Large intestine (tissue), 3 donors: ENCODE measurements at regions not wholly inside any gene's neighbourhood (a gene's known extent, or its start where the extent isn't known, plus 50 kb on each side); places are given as distances from the start of the nearest gene placed in this dataset.

Source experiments
- DNase-seq, 2 donors: peaks; one replicate each; pipeline versions ENCODE4 v3.0.0 to v3.0.0-alpha.2; 2013
- H3K27ac ChIP-seq: one replicate; pipeline ENCODE4 v1.5.1; 2013; ENCODE audit warnings: low read length
- H3K27me3 ChIP-seq: 2 replicates; pipeline ENCODE4 v1.6.1; 2013; ENCODE audit warnings: low read length; ENCODE audit not compliant: control insufficient read depth, insufficient read depth
- H3K36me3 ChIP-seq: 2 replicates; pipeline ENCODE4 v1.6.1; 2013; ENCODE audit warnings: low read length; ENCODE audit not compliant: control insufficient read depth, insufficient read depth
- H3K4me1 ChIP-seq: one replicate; pipeline ENCODE4 v1.6.1; 2013; ENCODE audit warnings: low read length; ENCODE audit not compliant: control insufficient read depth, insufficient read depth
- H3K4me3 ChIP-seq: one replicate; pipeline ENCODE4 v1.5.1; 2013; ENCODE audit warnings: low read length
- H3K9me3 ChIP-seq: one replicate; pipeline ENCODE4 v1.6.1; 2013; ENCODE audit warnings: mild to moderate bottlenecking, low read depth, low read length, moderate library complexity; ENCODE audit not compliant: control insufficient read depth
- WGBS: methylation state at CpG from one replicate; pipeline ENCODE4 v1.1.5; 2013; ENCODE audit warnings: low lambda C conversion rate; ENCODE audit not compliant: insufficient coverage; 5-methylcytosine and 5-hydroxymethylcytosine counted together

DNA sequence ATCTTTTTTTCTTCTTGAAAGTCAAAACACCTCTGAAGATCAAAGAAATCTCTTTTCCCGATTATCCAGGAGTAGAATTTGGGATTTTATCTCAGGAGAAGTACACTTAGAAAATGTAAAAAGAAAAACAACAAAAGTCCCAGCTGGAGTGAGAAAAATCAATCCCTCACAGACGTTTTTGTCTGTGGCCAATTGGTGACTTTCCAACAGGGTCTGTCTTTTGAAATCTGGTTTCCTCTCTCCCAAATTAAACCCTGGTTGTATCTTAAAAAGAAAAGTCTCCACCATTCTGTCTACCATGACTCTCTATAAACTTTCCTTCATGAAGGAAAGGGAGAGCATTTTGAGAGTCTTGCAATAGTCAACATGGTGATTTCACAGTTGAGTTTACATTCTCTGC is 88.1 kb downstream of the DACT1 start:
- H3K27ac ChIP-seq: no peak overlapping the region
- H3K36me3 ChIP-seq: no peaks in the 10 kb centered on the region
- no peaks in the 10 kb centered on the region for H3K4me1 ChIP-seq
- no peak for DNase-seq
- no peaks in the 10 kb centered on the region for H3K27me3 ChIP-seq
- H3K9me3 ChIP-seq: no peaks in the 10 kb centered on the region
- 50% methylated on average over 2 of the region's 2 CpGs for WGBS
- no peak overlapping the region for H3K4me3 ChIP-seq

DNA sequence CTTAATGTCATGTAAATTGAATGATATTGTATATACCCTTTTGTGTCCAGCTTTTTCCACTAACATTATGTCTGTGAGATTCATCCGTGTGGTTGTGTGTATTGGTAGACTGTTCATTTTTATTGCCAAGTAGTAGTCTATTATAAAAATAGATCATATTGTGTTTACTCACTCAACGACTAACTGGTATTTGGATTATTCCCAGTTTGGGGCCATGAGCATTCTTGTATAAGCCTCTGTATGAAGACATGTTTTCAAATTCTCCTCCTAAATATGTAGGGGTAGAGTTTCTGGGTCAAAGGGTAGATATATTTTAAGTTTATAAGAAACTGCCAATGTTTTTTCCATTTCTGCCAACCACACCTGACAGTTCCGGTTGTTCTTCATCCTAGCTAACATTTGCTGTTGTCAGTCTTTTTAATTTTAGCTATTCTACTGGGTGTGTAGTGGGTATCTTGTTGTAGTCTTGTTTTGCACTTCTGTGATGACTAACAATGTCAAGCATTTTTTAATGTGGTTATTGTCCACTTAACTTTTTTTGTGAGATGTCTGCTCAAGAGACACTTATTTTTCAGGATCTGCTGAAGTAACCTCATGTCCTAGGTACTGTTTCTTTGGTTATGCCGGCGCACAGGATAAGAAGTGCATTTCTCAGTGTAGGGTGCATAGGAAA is 93.2 kb downstream of the DACT1 start:
- no CpG with 5 or more reads among the region's 5 CpGs for whole genome bisulfite sequencing
- no peak for DNase-seq
- H3K4me1 ChIP-seq: no peaks in the 10 kb centered on the region
- H3K9me3 ChIP-seq: no peaks in the 10 kb centered on the region
- H3K27me3 ChIP-seq: no peaks in the 10 kb centered on the region
- no peak overlapping the region for H3K4me3 ChIP-seq
- H3K27ac ChIP-seq: no peak overlapping the region
- H3K36me3 ChIP-seq: no peaks in the 10 kb centered on the region

DNA sequence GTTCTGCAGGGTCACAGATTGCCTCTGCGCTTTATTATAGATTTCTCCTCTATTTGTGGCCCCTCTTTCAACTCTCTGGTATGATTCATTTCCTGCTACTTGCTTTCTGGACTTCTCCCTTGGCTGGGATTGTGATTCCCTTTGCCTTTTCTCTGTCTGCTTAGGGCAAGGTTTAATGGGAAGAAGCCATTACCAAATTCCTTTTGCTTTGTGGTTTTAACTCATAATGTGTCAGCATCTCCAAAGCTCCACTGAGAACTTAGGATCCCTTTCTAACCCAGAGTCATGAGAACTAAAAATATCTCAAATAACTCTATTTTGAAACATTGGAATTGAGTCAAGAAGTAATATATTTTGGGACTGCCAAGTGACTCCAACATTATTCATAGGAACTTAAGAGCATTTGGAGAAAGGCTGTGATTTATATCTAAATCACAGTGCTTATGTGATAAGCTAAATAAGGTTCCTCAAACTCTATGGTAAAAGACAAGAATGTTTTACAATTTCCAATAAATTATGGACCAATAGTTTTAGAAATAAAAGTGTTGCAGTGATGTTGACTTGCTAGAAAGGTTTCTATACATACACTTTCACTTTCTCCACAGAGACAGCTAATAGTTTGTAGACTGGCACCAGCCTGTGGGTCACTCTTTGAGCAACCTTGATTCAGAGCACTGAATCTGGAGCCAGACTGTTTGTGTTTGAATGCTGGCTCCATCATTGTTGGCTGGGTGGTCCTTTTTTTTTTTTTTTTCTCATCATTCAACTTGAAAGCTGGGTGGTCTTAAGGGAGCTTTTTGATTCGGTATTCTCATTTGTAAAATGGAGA is 93.9 kb downstream of the DACT1 start:
- no peaks in the 10 kb centered on the region for H3K36me3 ChIP-seq
- no peak overlapping the region for H3K4me3 ChIP-seq
- H3K27me3 ChIP-seq: no peaks in the 10 kb centered on the region
- no peak overlapping the region for H3K27ac ChIP-seq
- no peaks in the 10 kb centered on the region for H3K9me3 ChIP-seq
- 100% methylated on average over 1 of the region's 2 CpGs for WGBS
- no peaks in the 10 kb centered on the region for H3K4me1 ChIP-seq
- DNase-seq: no peak

DNA sequence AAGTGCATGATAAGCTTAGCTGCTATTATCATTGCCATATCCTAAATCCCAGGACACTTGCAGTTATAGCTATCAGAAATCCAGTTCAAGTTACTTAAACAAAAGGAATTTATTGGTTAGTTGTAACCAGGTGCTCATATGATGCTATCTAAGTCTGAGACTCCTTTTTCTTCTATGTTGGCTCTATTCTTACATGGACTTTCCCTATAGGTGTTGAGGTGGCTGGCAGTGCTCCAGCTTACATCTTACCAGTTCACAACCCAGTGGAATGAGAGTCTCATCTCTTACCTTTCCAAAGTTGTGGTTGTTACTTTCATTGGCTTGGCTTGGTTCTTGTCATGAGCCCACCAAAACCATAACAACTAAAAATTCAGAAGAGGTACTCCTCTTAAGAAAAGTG is 94.6 kb downstream of the DACT1 start:
- Histone ChIP-seq H3K27me3 (no peaks in the 10 kb centered on the region), H3K27ac (no peak overlapping the region), H3K4me1 (no peaks in the 10 kb centered on the region), H3K36me3 (no peaks in the 10 kb centered on the region), H3K9me3 (no peaks in the 10 kb centered on the region), H3K4me3 (no peak overlapping the region)
- DNase-seq: no peak

DNA sequence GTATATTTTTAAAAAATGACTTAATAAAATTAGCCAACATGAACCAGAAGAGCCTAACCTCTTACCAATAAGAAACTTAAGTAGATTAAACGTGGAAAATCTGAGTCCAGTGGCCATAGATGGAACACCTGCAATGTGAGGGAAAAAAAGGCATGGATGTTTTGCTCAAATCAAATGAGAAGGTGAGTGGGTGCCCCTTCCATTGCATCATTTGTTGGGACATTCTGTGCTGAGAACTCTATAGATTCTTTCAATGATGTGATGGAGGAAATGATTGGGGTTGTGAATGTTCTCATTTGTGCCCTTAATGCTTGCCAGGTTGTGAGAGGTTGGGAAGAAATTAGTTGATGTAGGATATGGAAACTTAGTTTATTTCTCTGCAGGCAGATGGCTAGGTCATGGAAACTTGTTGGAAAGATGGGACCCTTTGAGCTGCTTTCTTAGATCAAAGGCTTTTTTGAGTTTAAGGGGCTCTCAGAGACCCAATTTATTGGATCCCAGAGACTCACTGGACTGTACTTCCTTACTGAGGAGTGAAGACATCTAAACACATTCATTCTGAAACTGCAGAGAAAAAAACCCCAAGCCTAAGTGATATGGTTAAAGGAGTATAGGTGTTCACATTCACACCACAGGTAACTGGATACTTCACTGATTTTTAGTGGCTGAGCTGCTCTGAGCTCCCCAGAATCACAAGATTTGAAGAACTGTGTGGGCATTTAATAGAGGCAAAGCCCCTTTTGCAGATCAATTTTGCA is 95.9 kb downstream of the DACT1 start:
- Histone ChIP-seq H3K4me3 (no peak overlapping the region), H3K27me3 (no peaks in the 10 kb centered on the region), H3K9me3 (no peaks in the 10 kb centered on the region), H3K4me1 (no peaks in the 10 kb centered on the region), H3K27ac (no peak overlapping the region), H3K36me3 (no peaks in the 10 kb centered on the region)
- DNase-seq: no peak
- no CpG with 5 or more reads among the region's 1 CpG for WGBS

DNA sequence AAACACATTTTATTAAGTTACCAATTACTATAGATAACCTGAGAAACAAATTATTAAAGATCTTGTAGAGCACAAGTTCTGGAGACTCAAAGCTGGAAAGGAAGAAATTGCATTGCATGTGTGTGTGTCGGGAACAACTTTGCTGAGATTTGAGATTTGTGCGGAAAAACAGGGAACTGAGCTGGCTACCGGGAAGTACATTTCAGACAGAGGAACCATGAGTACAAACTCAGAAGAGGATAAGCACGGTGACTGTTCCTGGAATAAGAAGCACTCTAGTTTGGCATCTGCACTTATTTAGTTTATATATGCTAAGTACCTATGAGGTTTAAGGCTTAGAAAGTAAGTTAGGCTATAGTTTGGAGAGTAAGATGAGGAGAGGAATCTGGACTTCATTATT is 97.8 kb downstream of the DACT1 start:
- WGBS: no CpG with 5 or more reads among the region's 4 CpGs
- H3K27ac ChIP-seq: no peak overlapping the region
- no peaks in the 10 kb centered on the region for H3K4me1 ChIP-seq
- H3K27me3 ChIP-seq: no peaks in the 10 kb centered on the region
- DNase-seq: no peak
- H3K4me3 ChIP-seq: no peak overlapping the region
- no peaks in the 10 kb centered on the region for H3K9me3 ChIP-seq
- no peaks in the 10 kb centered on the region for H3K36me3 ChIP-seq

DNA sequence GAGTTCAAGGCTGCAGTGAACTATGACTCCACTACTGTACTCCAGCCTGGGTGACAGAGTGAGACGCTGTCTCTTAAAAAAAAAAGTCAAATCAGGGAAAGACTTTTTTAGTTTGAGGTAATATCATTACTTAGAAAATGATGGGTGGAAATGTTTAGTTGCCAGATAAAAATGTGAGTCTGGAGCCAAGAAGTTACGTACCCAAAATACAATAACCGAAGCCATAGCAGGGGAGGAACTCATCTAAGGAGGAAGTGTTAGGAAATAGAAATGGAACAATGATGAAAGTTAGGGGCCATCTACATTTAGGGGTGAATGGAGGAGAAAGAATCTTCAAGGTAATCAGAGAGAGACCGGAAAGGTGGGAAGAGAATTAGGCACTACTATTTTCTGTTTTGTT is 98.8 kb downstream of the DACT1 start:
- no peak for DNase-seq
- Histone ChIP-seq H3K9me3 (no peaks in the 10 kb centered on the region), H3K4me3 (no peak overlapping the region), H3K27me3 (no peaks in the 10 kb centered on the region), H3K4me1 (no peaks in the 10 kb centered on the region), H3K36me3 (no peaks in the 10 kb centered on the region), H3K27ac (no peak overlapping the region)
- 88% methylated on average over 3 of the region's 4 CpGs for WGBS

DNA sequence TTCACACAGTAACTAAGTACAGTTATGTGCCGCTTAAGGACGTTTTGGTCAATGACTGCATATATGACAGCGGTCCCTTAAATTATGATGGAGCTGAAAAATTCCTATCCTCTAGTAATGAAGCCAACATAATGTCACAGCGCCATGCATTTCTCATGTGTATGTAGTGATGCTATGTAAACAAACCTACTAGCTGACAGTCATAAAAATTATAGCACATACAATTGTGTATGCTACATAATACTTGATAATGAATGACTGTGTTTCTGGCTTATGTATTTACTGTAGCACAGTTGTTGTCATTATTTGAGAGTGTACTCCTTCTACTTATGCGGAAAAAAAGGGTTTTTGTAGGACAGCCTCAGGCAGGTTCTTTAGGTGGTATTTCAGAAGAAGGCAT is 99.7 kb downstream of the DACT1 start:
- H3K4me3 ChIP-seq: no peak overlapping the region
- no peak overlapping the region for H3K27ac ChIP-seq
- DNase-seq: no peak
- no peaks in the 10 kb centered on the region for H3K27me3 ChIP-seq
- H3K36me3 ChIP-seq: no peaks in the 10 kb centered on the region
- H3K4me1 ChIP-seq: no peaks in the 10 kb centered on the region
- 86% methylated on average over 1 of the region's 5 CpGs for WGBS
- H3K9me3 ChIP-seq: no peaks in the 10 kb centered on the region

DNA sequence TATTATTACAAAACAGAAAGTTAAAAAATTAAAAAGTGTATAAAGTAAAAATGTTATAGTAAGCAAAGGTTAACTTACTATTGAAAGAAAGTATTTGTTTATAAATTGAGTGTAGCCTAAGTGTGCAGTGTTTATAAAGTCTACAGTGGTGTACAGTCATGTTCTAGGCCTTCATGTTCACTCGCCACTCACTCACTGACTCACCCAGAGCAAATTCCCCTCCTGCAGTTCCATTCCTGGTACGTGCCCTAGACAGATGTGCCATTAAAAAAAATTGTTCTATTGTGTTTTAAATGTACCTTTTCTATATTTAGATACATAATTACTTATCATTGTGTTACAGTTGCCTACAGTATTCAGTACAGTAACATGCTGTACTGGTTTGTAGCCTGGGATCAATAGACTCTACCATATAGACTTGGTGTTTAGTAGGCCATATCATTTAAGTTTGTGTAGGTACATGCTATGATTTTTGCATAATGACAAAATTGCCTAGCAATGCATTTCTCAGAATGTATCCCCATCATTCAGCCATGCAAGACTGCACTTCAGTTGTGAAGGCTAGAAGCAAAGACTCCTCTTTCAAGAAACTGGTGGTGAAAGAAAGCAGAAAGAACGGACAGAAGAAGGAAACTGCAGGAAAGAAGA is 100.6 kb downstream of the DACT1 start:
- 85% methylated on average over 1 of the region's 3 CpGs for WGBS
- Histone ChIP-seq H3K36me3 (no peaks in the 10 kb centered on the region), H3K27ac (no peak overlapping the region), H3K9me3 (no peaks in the 10 kb centered on the region), H3K4me1 (no peaks in the 10 kb centered on the region), H3K4me3 (no peak overlapping the region), H3K27me3 (no peaks in the 10 kb centered on the region)
- DNase-seq: no peak

DNA sequence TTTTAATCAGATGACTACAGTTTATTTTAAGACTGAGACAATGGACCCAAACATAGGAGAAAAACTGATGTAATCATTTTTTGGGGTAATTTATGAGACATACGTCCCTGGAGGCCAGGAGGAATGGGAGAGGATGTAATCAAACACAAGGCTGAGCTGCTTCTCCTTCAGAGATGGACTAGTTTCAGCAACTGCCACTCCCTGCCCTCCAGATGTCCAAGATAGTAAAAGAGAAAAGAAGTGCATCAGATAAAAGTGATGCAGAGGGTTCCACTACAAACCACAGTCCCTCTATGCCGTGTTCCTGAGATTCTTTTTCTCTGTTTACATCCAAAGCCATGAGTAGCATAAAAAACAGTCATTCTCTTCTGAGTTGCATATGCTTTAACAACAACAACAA is 101.1 kb downstream of the DACT1 start:
- no peaks in the 10 kb centered on the region for H3K4me1 ChIP-seq
- H3K4me3 ChIP-seq: no peak overlapping the region
- H3K27me3 ChIP-seq: no peaks in the 10 kb centered on the region
- H3K36me3 ChIP-seq: no peaks in the 10 kb centered on the region
- H3K9me3 ChIP-seq: no peaks in the 10 kb centered on the region
- H3K27ac ChIP-seq: no peak overlapping the region
- no peak for DNase-seq
- no CpG with 5 or more reads among the region's 2 CpGs for WGBS
